Liver (tissue), 6 donors: ENCODE measurements at regions not wholly inside any gene's neighbourhood (a gene's known extent, or its start where the extent isn't known, plus 50 kb on each side); places are given as distances from the start of the nearest gene placed in this dataset.
"Not testable (repeated sequence)": the region's sequence is repeated elsewhere in the genome, so short reads cannot be mapped to it uniquely, and the experiment has no call there.

Experiments
- DNase-seq: peaks from one replicate; pipeline ENCODE4 v3.0.0-alpha.2; 2017; ENCODE audit warnings: low spot score
- H3K27ac ChIP-seq, 2 donors: one replicate each; pipeline ENCODE4 v1.7.0; 2013; ENCODE audit warnings: inconsistent platforms in 2 of 2, low read length in 2 of 2, control low read depth in 1 of 2, low read depth in 1 of 2, mild to moderate bottlenecking in 1 of 2
- H3K27me3 ChIP-seq, 4 donors: one replicate each; pipeline versions ENCODE4 v1.6.1 to v1.7.0; 2013; ENCODE audit warnings: low read length in 3 of 4, inconsistent platforms in 1 of 4, mild to moderate bottlenecking in 1 of 4, moderate library complexity in 1 of 4; ENCODE audit not compliant: control insufficient read depth in 4 of 4, insufficient read depth in 4 of 4
- H3K36me3 ChIP-seq, 4 donors: one replicate each; pipeline versions ENCODE4 v1.6.1 to v1.7.0; 2013; ENCODE audit warnings: low read length in 3 of 4, mild to moderate bottlenecking in 3 of 4, low read depth in 1 of 4, moderate library complexity in 1 of 4; ENCODE audit not compliant: control insufficient read depth in 4 of 4, insufficient read depth in 3 of 4
- H3K4me1 ChIP-seq, 4 donors: one replicate each; pipeline versions ENCODE4 v1.6.1 to v1.7.0; 2013; ENCODE audit warnings: low read length in 3 of 4, mild to moderate bottlenecking in 3 of 4, moderate library complexity in 1 of 4; ENCODE audit not compliant: control insufficient read depth in 4 of 4, insufficient read depth in 4 of 4
- H3K4me3 ChIP-seq, 3 donors: one replicate each; pipeline versions ENCODE4 v1.6.1 to v1.7.0; 2013; ENCODE audit warnings: low read length in 3 of 3, control low read depth in 1 of 3, low read depth in 1 of 3, mild to moderate bottlenecking in 1 of 3
- H3K9ac ChIP-seq, 2 donors: one replicate each; pipeline ENCODE4 v1.7.0; 2013; ENCODE audit warnings: low read length in 2 of 2, mild to moderate bottlenecking in 2 of 2, moderate library complexity in 2 of 2, control low read depth in 1 of 2, low read depth in 1 of 2
- H3K9me3 ChIP-seq, 4 donors: one replicate each; pipeline versions ENCODE4 v1.6.1 to v1.7.0; 2013; ENCODE audit warnings: low read length in 3 of 4; ENCODE audit not compliant: control insufficient read depth in 4 of 4
- WGBS: extraction: QIAGEN DNeasy Blood & Tissue Kit; methylation state at CpG from one replicate; pipeline ENCODE4 v1.1.7; 2013; 5-methylcytosine and 5-hydroxymethylcytosine counted together
- donor health status: healthy.
- donor health status: healthy.
- donor health status: healthy.

GRCh38 chr1:146306651-146307050 lies 77.8 kb upstream of the NOTCH2NLA start:
- not testable (repeated sequence) for H3K4me1 ChIP-seq, H3K36me3 ChIP-seq, H3K27ac ChIP-seq, DNase-seq, H3K27me3 ChIP-seq, H3K9ac ChIP-seq, H3K4me3 ChIP-seq, H3K9me3 ChIP-seq

- not testable (repeated sequence) for H3K9me3 ChIP-seq, H3K36me3 ChIP-seq, H3K4me3 ChIP-seq, DNase-seq, H3K27me3 ChIP-seq, H3K4me1 ChIP-seq, H3K27ac ChIP-seq, H3K9ac ChIP-seq
- no CpG with 5 or more reads among the region's 2 CpGs for WGBS
Observed at GRCh38 chr1:146305442-146305841, 76.6 kb upstream of the NOTCH2NLA start.

GRCh38 chr1:146298575-146298897 lies 69.7 kb upstream of the NOTCH2NLA start:
- H3K27ac ChIP-seq, H3K27me3 ChIP-seq, H3K9ac ChIP-seq, H3K4me1 ChIP-seq, DNase-seq, H3K9me3 ChIP-seq, H3K36me3 ChIP-seq, H3K4me3 ChIP-seq: not testable (repeated sequence)
- WGBS = no CpG with 5 or more reads among the region's 5 CpGs

GRCh38 chr1:146297781-146298574 lies 69.2 kb upstream of the NOTCH2NLA start:
- not testable (repeated sequence) for H3K4me1 ChIP-seq, DNase-seq, H3K4me3 ChIP-seq, H3K27me3 ChIP-seq, H3K27ac ChIP-seq, H3K9ac ChIP-seq, H3K36me3 ChIP-seq, H3K9me3 ChIP-seq
- no CpG with 5 or more reads among the region's 68 CpGs for WGBS

- H3K36me3 ChIP-seq, H3K27ac ChIP-seq, DNase-seq, H3K9me3 ChIP-seq, H3K9ac ChIP-seq, H3K4me3 ChIP-seq, H3K4me1 ChIP-seq, H3K27me3 ChIP-seq: not testable (repeated sequence)
- WGBS = no CpG with 5 or more reads among the region's 9 CpGs
Observed at GRCh38 chr1:146292940-146293936, 64.4 kb upstream of the NOTCH2NLA start.

- not testable (repeated sequence) for H3K4me3 ChIP-seq, DNase-seq, H3K27ac ChIP-seq, H3K4me1 ChIP-seq, H3K9ac ChIP-seq, H3K9me3 ChIP-seq, H3K27me3 ChIP-seq, H3K36me3 ChIP-seq
- no CpG with 5 or more reads among the region's 4 CpGs for WGBS
Observed at GRCh38 chr1:146292424-146292823, 63.6 kb upstream of the NOTCH2NLA start.

- not testable (repeated sequence) for H3K36me3 ChIP-seq, H3K27ac ChIP-seq, H3K9ac ChIP-seq, H3K27me3 ChIP-seq, H3K4me1 ChIP-seq, H3K4me3 ChIP-seq, DNase-seq, H3K9me3 ChIP-seq
- no CpG with 5 or more reads among the region's 6 CpGs for WGBS
Observed at GRCh38 chr1:146287881-146288280, 59.1 kb upstream of the NOTCH2NLA start.

- H3K36me3 ChIP-seq, DNase-seq: not testable (repeated sequence)
- WGBS = no CpG with 5 or more reads among the region's 1 CpG
Observed at GRCh38 chr1:146284760-146285159, 55.9 kb upstream of the NOTCH2NLA start.

More at GRCh38 chr1:146284760-146285159, 55.9 kb upstream of the NOTCH2NLA start:
- not testable (repeated sequence) for H3K4me3 ChIP-seq, H3K27ac ChIP-seq, H3K9ac ChIP-seq, H3K27me3 ChIP-seq, H3K9me3 ChIP-seq, H3K4me1 ChIP-seq
